GM08714 (cell line): ENCODE measurements at regions not wholly inside any gene's neighbourhood (a gene's known extent, or its start where the extent isn't known, plus 50 kb on each side); places are given as distances from the start of the nearest gene placed in this dataset.

Source experiments
- H3K4me3 ChIP-seq: fragments of 200-500 bp; sonication (Bioruptor generic); 2 replicates; pipeline ENCODE4 v1.5.1; 2014; ENCODE audit warnings: mild to moderate bottlenecking, low read length, inconsistent platforms
- ZNF274 ChIP-seq: IDR thresholded peaks from 2 replicates; pipeline ENCODE4 v1.6.1; 2012; ENCODE audit warnings: mild to moderate bottlenecking, low read depth, low read length

GRCh38 chr14:71834284-71835204 is 97.7 kb upstream of the RGS6 start:
- no peak overlapping the region for H3K4me3 ChIP-seq
- no peak for TF ChIP-seq ZNF274

GRCh38 chr14:71852181-71852580 is 80.0 kb upstream of the RGS6 start:
- no peak for TF ChIP-seq ZNF274
- no peak overlapping the region for H3K4me3 ChIP-seq

- no peak for TF ChIP-seq ZNF274
- no peak overlapping the region for H3K4me3 ChIP-seq
These were observed 76.7 kb upstream of the RGS6 start for GRCh38 chr14:71855399-71856036.

GRCh38 chr14:71856199-71856919 is 75.9 kb upstream of the RGS6 start:
- TF ChIP-seq ZNF274 = no peak
- no peak overlapping the region for H3K4me3 ChIP-seq

- H3K4me3 ChIP-seq = no peak overlapping the region
- no peak for TF ChIP-seq ZNF274
These were observed 69.2 kb upstream of the RGS6 start for GRCh38 chr14:71863049-71863448.

GRCh38 chr14:71863766-71864165 is 68.5 kb upstream of the RGS6 start:
- no peak overlapping the region for H3K4me3 ChIP-seq
- TF ChIP-seq ZNF274 = no peak
